ENCODE measurements at regions not wholly inside any gene's neighbourhood (a gene's known extent, or its start where the extent isn't known, plus 50 kb on each side); places are given as distances from the start of the nearest gene placed in this dataset.
"Not testable (repeated sequence)": the region's sequence is repeated elsewhere in the genome, so short reads cannot be mapped to it uniquely, and the experiment has no call there.

- no peak for DNase-seq (ENCODE audit: low read depth)
Measured at GRCh38 chr5:56686337-56687195, 128.8 kb upstream of the MAP3K1 start.

- DNase-seq (ENCODE audit: low read depth): no peak
Measured at GRCh38 chr5:56685503-56686217, 129.7 kb upstream of the MAP3K1 start.

- DNase-seq (ENCODE audit: low read depth): no peak
Measured at GRCh38 chr5:56684159-56684558, 131.2 kb upstream of the MAP3K1 start.

GRCh38 chr5:56683733-56684132, 131.6 kb upstream of the MAP3K1 start:
- DNase-seq (ENCODE audit: low read depth): no peak

- no peak for DNase-seq (ENCODE audit: low read depth)
Measured at GRCh38 chr5:56683281-56683680, 132.1 kb upstream of the MAP3K1 start.

- no peak for DNase-seq (ENCODE audit: low read depth)
Measured at GRCh38 chr5:56681346-56681745, 134.0 kb upstream of the MAP3K1 start.

- DNase-seq (ENCODE audit: low read depth): no peak
Measured at GRCh38 chr5:56680731-56681130, 134.6 kb upstream of the MAP3K1 start.

- no peak for DNase-seq (ENCODE audit: low read depth)
Measured at GRCh38 chr5:56677690-56678305, 137.6 kb upstream of the MAP3K1 start.

GRCh38 chr5:56676091-56676768, 139.1 kb upstream of the MAP3K1 start:
- no peak for DNase-seq (ENCODE audit: low read depth)

- DNase-seq (ENCODE audit: low read depth): no peak
Measured at GRCh38 chr5:56674441-56674840, 140.9 kb upstream of the MAP3K1 start.

- no peak for DNase-seq (ENCODE audit: low read depth)
Measured at GRCh38 chr5:56673171-56673570, 142.2 kb upstream of the MAP3K1 start.

- DNase-seq (ENCODE audit: low read depth): no peak
Measured at GRCh38 chr5:56671571-56671970, 143.8 kb upstream of the MAP3K1 start.

- DNase-seq (ENCODE audit: low read depth): no peak
Measured at GRCh38 chr5:56670916-56671315, 144.4 kb upstream of the MAP3K1 start.

GRCh38 chr5:56669534-56670483, 145.5 kb upstream of the MAP3K1 start:
- no peak for DNase-seq (ENCODE audit: low read depth)

GRCh38 chr5:56668996-56669395, 146.4 kb upstream of the MAP3K1 start:
- DNase-seq (ENCODE audit: low read depth): no peak

- no peak for DNase-seq (ENCODE audit: low read depth)
Measured at GRCh38 chr5:56667692-56668091, 147.7 kb upstream of the MAP3K1 start.

GRCh38 chr5:56666901-56667300, 148.4 kb upstream of the MAP3K1 start:
- no peak for DNase-seq (ENCODE audit: low read depth)

GRCh38 chr5:56665117-56665516, 150.2 kb upstream of the MAP3K1 start:
- DNase-seq (ENCODE audit: low read depth): not testable (repeated sequence)

- no peak for DNase-seq (ENCODE audit: low read depth)
Measured at GRCh38 chr5:56664025-56664424, 151.3 kb upstream of the MAP3K1 start.

GRCh38 chr5:56663523-56663922, 151.8 kb upstream of the MAP3K1 start:
- no peak for DNase-seq (ENCODE audit: low read depth)

- no peak for DNase-seq (ENCODE audit: low read depth)
Measured at GRCh38 chr5:56662893-56663292, 152.5 kb upstream of the MAP3K1 start.
